ENCODE measurements at regions not wholly inside any gene's neighbourhood (a gene's known extent, or its start where the extent isn't known, plus 50 kb on each side); places are given as distances from the start of the nearest gene placed in this dataset.

GRCh38 chr16:50442221-50442620 lies 73.4 kb upstream of the BRD7 start:
- TF ChIP-seq CTCF (IDR thresholded peaks at IDR 0.05) = no peak
- H3K27me3 Mint-ChIP-seq (ENCODE audit: insufficient read depth) = peaks cover 6% of the 10 kb centered on the region

DNA sequence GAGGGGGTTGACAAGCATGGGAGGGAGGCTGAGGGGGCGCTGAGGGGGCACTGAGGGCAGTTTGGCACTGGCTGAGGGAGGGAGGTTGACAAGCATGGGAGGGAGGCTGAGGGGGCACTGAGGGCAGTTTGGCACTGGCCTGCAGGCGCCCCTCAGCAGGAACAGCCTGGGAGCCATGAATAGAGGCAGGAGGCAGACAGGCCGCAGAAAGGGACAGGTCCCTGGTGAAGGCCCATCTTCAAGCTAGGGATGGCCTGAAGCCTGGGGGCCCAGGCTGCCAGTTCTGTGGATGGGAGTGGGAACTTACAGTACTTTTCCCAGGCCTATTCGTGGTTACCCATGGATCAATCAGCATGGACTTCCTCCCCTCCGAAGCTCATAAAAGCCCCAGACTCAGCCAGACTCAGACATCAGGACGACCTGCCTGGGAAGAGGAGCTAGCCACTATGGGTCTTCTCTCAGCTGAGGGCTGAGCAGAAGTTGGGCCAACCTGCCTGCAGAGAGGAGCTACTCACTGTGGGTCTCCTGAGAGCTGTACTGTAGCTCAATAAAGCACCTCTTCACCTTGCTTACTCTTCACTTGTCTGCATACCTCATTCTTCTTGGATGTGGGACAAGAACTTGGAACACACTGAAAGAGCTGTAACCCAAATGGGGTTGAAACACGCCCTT lies 72.8 kb upstream of the BRD7 start:
- Mint-ChIP-seq H3K4me1 (ENCODE audit: low read depth) (no peaks in the 10 kb centered on the region), H3K27me3 (ENCODE audit: insufficient read depth) (peaks cover 6% of the 10 kb centered on the region), H3K36me3 (ENCODE audit: low read depth) (no peaks in the 10 kb centered on the region), H3K9me3 (peaks cover 3% of the 10 kb centered on the region; the same call in 1 of the 2 replicates), H3K27ac (no peak overlapping the region), H3K4me3 (no peak overlapping the region)
- TF ChIP-seq CTCF (IDR thresholded peaks at IDR 0.05) = no peak
- DNase-seq = no peak

More at GRCh38 chr16:50442221-50442620, 73.4 kb upstream of the BRD7 start:
- Mint-ChIP-seq H3K36me3 (ENCODE audit: low read depth) (no peaks in the 10 kb centered on the region), H3K4me1 (ENCODE audit: low read depth) (no peaks in the 10 kb centered on the region), H3K9me3 (peaks cover 3% of the 10 kb centered on the region; the same call in 1 of the 2 replicates), H3K4me3 (no peak overlapping the region), H3K27ac (no peak overlapping the region)
- DNase-seq = no peak

DNA sequence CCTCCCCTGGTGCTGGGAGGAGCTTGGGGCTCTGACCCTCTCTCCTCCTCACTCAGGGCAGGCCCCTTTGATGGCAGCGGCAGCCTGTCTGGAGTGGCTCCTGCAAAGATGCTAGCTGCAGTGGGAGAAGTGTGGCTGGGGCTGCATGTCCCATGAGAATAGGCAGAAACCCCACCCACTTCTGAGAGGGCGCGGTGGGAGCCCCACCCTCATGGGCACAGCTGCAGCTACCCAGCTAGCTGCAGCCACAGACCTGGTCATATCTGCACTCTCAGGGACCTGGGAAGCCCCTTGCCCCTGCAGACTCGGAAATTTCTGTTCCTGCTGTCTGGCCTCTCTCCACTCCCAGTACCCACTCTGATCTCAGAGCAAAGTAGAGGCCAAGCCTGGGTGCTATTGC lies 72.2 kb upstream of the BRD7 start:
- no peak overlapping the region for H3K27ac Mint-ChIP-seq
- H3K27me3 Mint-ChIP-seq (ENCODE audit: insufficient read depth) = peaks cover 4% of the 10 kb centered on the region
- no peaks in the 10 kb centered on the region for H3K36me3 Mint-ChIP-seq (ENCODE audit: low read depth)
- H3K9me3 Mint-ChIP-seq = peaks cover 3% of the 10 kb centered on the region; the same call in 1 of the 2 replicates
- no peaks in the 10 kb centered on the region for H3K4me1 Mint-ChIP-seq (ENCODE audit: low read depth)
- TF ChIP-seq CTCF (IDR thresholded peaks at IDR 0.05) = no peak
- no peak overlapping the region for H3K4me3 Mint-ChIP-seq
- no peak for DNase-seq

- Mint-ChIP-seq H3K27ac (no peak overlapping the region), H3K4me1 (ENCODE audit: low read depth) (no peaks in the 10 kb centered on the region), H3K9me3 (peaks cover 3% of the 10 kb centered on the region; the same call in 1 of the 2 replicates), H3K4me3 (no peak overlapping the region), H3K27me3 (ENCODE audit: insufficient read depth) (peaks cover 4% of the 10 kb centered on the region), H3K36me3 (ENCODE audit: low read depth) (no peaks in the 10 kb centered on the region)
- DNase-seq = no peak
- no peak for TF ChIP-seq CTCF (IDR thresholded peaks at IDR 0.05)
Observed at GRCh38 chr16:50440531-50440930, 71.7 kb upstream of the BRD7 start.

- DNase-seq = peak; percentile 2
- Mint-ChIP-seq H3K27ac (no peak overlapping the region), H3K9me3 (peaks cover 3% of the 10 kb centered on the region; the same call in 1 of the 2 replicates), H3K27me3 (ENCODE audit: insufficient read depth) (peaks cover 15% of the 10 kb centered on the region; the same call in 1 of the 2 replicates), H3K4me1 (ENCODE audit: low read depth) (no peaks in the 10 kb centered on the region), H3K36me3 (ENCODE audit: low read depth) (no peaks in the 10 kb centered on the region), H3K4me3 (no peak overlapping the region)
- TF ChIP-seq CTCF (IDR thresholded peaks at IDR 0.05) = no peak
Observed at GRCh38 chr16:50437769-50438437, 69.1 kb upstream of the BRD7 start.
